SK-N-SH (cell line): ENCODE measurements at regions not wholly inside any gene's neighbourhood (a gene's known extent, or its start where the extent isn't known, plus 50 kb on each side); places are given as distances from the start of the nearest gene placed in this dataset.

ENCODE experiments used
- CTCF ChIA-PET: fragments of 300-600, 350-600 bp; formaldehyde crosslinking; extraction: SDS; loops from one replicate; lab custom pipeline; 2021; lab: Yijun Ruan, JAX
- POLR2A ChIA-PET: fragments of 350-600 bp; sonication (Branson Sonifier 250); formaldehyde crosslinking; extraction: SDS; loops from one replicate; lab custom pipeline; 2020; ENCODE audit warnings: antibody characterized with exemption, inconsistent platforms; lab: Yijun Ruan, JAX
- DNase-seq: peaks from one replicate; pipeline ENCODE4 v3.0.0; 2012
- H2AFZ ChIP-seq: fragments of 200-600 bp; sonication (generic); 2 replicates; pipeline ENCODE4 v1.8.1; 2016; ENCODE audit warnings: antibody characterized with exemption, mild to moderate bottlenecking, low read depth
- H3F3A ChIP-seq: fragments of 200-600 bp; sonication (generic); replicated peaks from 2 replicates; pipeline ENCODE3; 2016; ENCODE audit warnings: antibody characterized with exemption, mild to moderate bottlenecking; ENCODE audit not compliant: insufficient read depth
- H3K27ac ChIP-seq, 2 experiments: fragments of 200-500 bp in 1 of 2; fragments of 200-600 bp in 1 of 2; sonication (Bioruptor generic) in 1 of 2; sonication (generic), shearing (Covaris generic) in 1 of 2; 2 replicates each; pipeline versions ENCODE4 v1.5.1 to v1.6.1; 2014 to 2016; ENCODE audit warnings: low read depth in 2 of 2, inconsistent platforms in 1 of 2, low read length in 1 of 2, mild to moderate bottlenecking in 1 of 2, mixed read lengths in 1 of 2
- H3K27me3 ChIP-seq: fragments of 200-600 bp; sonication (generic), shearing (Covaris generic); 2 replicates; pipeline ENCODE4 v1.6.1; 2016; ENCODE audit warnings: mixed run types; ENCODE audit not compliant: insufficient read depth
- H3K36me3 ChIP-seq, 2 experiments: fragments of 200-500 bp in 1 of 2; fragments of 200-600 bp in 1 of 2; sonication (Bioruptor generic) in 1 of 2; sonication (generic) in 1 of 2; replicated peaks in 1 of 2; 2 replicates each; pipeline versions ENCODE3 to v1.5.1; 2014 to 2016; ENCODE audit warnings: low read length in 1 of 2, mild to moderate bottlenecking in 1 of 2; ENCODE audit not compliant: insufficient read depth in 2 of 2, control insufficient read depth in 1 of 2
- H3K4me1 ChIP-seq, 2 experiments: fragments of 200-500 bp in 1 of 2; fragments of 200-600 bp in 1 of 2; sonication (Bioruptor generic) in 1 of 2; sonication (generic), shearing (Covaris generic) in 1 of 2; 2 replicates each; pipeline versions ENCODE4 v1.5.1 to v1.6.1; 2014 to 2016; ENCODE audit warnings: low read depth in 1 of 2, low read length in 1 of 2, mixed run types in 1 of 2; ENCODE audit not compliant: insufficient read depth in 2 of 2, control insufficient read depth in 1 of 2
- H3K4me2 ChIP-seq: fragments of 200-600 bp; sonication (generic), shearing (Covaris generic); 2 replicates; pipeline ENCODE4 v1.6.1; 2017; ENCODE audit warnings: mixed run types
- H3K4me3 ChIP-seq, 2 experiments: fragments of 200-500 bp in 1 of 2; fragments of 200-600 bp in 1 of 2; sonication (Bioruptor generic) in 1 of 2; sonication (generic), shearing (Covaris generic) in 1 of 2; 2 replicates each; pipeline versions ENCODE4 v1.5.1 to v1.8.1; 2014 to 2016; ENCODE audit warnings: low read depth in 2 of 2, inconsistent platforms in 1 of 2, low read length in 1 of 2, mild to moderate bottlenecking in 1 of 2, mixed read lengths in 1 of 2, moderate library complexity in 1 of 2
- H3K79me2 ChIP-seq: fragments of 200-600 bp; sonication (generic); 2 replicates; pipeline ENCODE4 v1.8.1; 2017; ENCODE audit warnings: mild to moderate bottlenecking; ENCODE audit not compliant: insufficient read depth
- H3K9ac ChIP-seq: fragments of 200-600 bp; sonication (generic); 2 replicates; pipeline ENCODE4 v1.6.1; 2017; ENCODE audit warnings: mixed run types
- H3K9me2 ChIP-seq: fragments of 200-600 bp; sonication (generic); 2 replicates; pipeline ENCODE4 v1.6.1; 2017; ENCODE audit warnings: mixed run types
- H3K9me3 ChIP-seq: fragments of 200-600 bp; sonication (generic); 2 replicates; pipeline ENCODE4 v1.6.1; 2017; ENCODE audit warnings: mixed run types, mild to moderate bottlenecking, moderate library complexity
- H4K20me1 ChIP-seq: fragments of 200-600 bp; sonication (generic); 2 replicates; pipeline ENCODE4 v1.6.1; 2017; ENCODE audit warnings: mild to moderate bottlenecking, mixed run types; ENCODE audit not compliant: insufficient read depth
- CHD2 ChIP-seq: fragments of 150-350 bp; IDR thresholded peaks from 2 replicates; pipeline ENCODE4 v1.6.1; 2018; ENCODE audit warnings: low read length; ENCODE audit not compliant: partially characterized antibody
- CTCF ChIP-seq: fragments of 200-600 bp; sonication (generic); IDR thresholded peaks from 2 replicates; pipeline ENCODE4 v1.6.1; 2017; ENCODE audit warnings: antibody characterized with exemption, mild to moderate bottlenecking, moderate library complexity
- EZH2phosphoT487 ChIP-seq: fragments of 200-600 bp; sonication (generic); IDR thresholded peaks from 2 replicates; pipeline ENCODE4 v1.6.1; 2017; ENCODE audit warnings: low read depth, mixed run types, mild to moderate bottlenecking, antibody characterized with exemption, moderate library complexity, borderline replicate concordance
- FOSL2 ChIP-seq: IDR thresholded peaks from 2 replicates; pipeline ENCODE4 v1.4.0; 2012; ENCODE audit warnings: low read depth, mild to moderate bottlenecking, moderate library complexity, borderline replicate concordance
- FOXM1 ChIP-seq: IDR thresholded peaks from 2 replicates; pipeline ENCODE4 v1.4.0; 2012; ENCODE audit warnings: low read depth, mild to moderate bottlenecking
- GATA2 ChIP-seq: sonication (generic); formaldehyde crosslinking; IDR thresholded peaks from 2 replicates; pipeline ENCODE4 v1.5.0; 2020; ENCODE audit warnings: mild to moderate bottlenecking, missing genetic modification reagents
- IRF3 ChIP-seq: fragments of 150-350 bp; IDR thresholded peaks from 2 replicates; pipeline ENCODE4 v1.6.1; 2016; ENCODE audit warnings: mild to moderate bottlenecking, low read depth, low read length
- MXI1 ChIP-seq: IDR thresholded peaks from 2 replicates; pipeline ENCODE4 v1.6.1; 2012; ENCODE audit warnings: mild to moderate bottlenecking, low read depth, low read length, improper control_type of control experiment
- NFIC ChIP-seq: IDR thresholded peaks from 2 replicates; pipeline ENCODE4 v1.4.0; 2012; ENCODE audit warnings: borderline replicate concordance
- RCOR1 ChIP-seq: fragments of 150-350 bp; IDR thresholded peaks from 2 replicates; pipeline ENCODE4 v1.6.1; 2017; ENCODE audit warnings: antibody characterized with exemption, low read length
- RFX5 ChIP-seq: IDR thresholded peaks from 2 replicates; pipeline ENCODE4 v1.6.1; 2012; ENCODE audit warnings: mild to moderate bottlenecking, improper control_type of control experiment, low read length
- SMC3 ChIP-seq: IDR thresholded peaks from 2 replicates; pipeline ENCODE4 v1.6.1; 2012; ENCODE audit warnings: low read depth, low read length, improper control_type of control experiment
- TEAD4 ChIP-seq: IDR thresholded peaks from 2 replicates; pipeline ENCODE4 v1.4.0; 2012; ENCODE audit warnings: mild to moderate bottlenecking, borderline replicate concordance; ENCODE audit not compliant: insufficient read depth
- USF1 ChIP-seq: IDR thresholded peaks from 2 replicates; pipeline ENCODE4 v1.4.0; 2012; ENCODE audit warnings: low read depth, borderline replicate concordance
- WGBS: methylation state at CpG from one replicate; pipeline ENCODE4 v1.1.6; 2017; ENCODE audit warnings: low lambda C conversion rate; 5-methylcytosine and 5-hydroxymethylcytosine counted together

- TF ChIP-seq CHD2, result no peak
- no peak for TF ChIP-seq IRF3
- TF ChIP-seq EZH2phosphoT487, result no peak
- no peak for TF ChIP-seq GATA2
- no peak for TF ChIP-seq RFX5
- TF ChIP-seq NFIC, result no peak
- TF ChIP-seq CTCF, result no peak
- TF ChIP-seq RCOR1, result no peak
- TF ChIP-seq TEAD4, result no peak
- no peak for TF ChIP-seq FOSL2
- TF ChIP-seq FOXM1, result no peak
- TF ChIP-seq SMC3, result no peak
- TF ChIP-seq USF1, result no peak
- Histone ChIP-seq H3K9me2 (no peaks in the 10 kb centered on the region), H3K9me3 (no peaks in the 10 kb centered on the region), H3K9ac (no peak overlapping the region), H3K4me3 (no peak overlapping the region), H3K4me1 (peaks cover 0 to 5% of the 10 kb centered on the region in 2 experiments; a peak in 1 of 4 replicates), H4K20me1 (no peaks in the 10 kb centered on the region), H3K4me2 (no peak overlapping the region), H3K36me3 (no peaks in the 10 kb centered on the region), H3K79me2 (no peaks in the 10 kb centered on the region), H3K27me3 (no peaks in the 10 kb centered on the region), H3F3A (peaks cover 13% of the 10 kb centered on the region), H3K27ac (no peak overlapping the region), H2AFZ (no peak overlapping the region; the same call in 1 of the 2 replicates)
- POLR2A ChIA-PET, result no interaction called here
- 40% methylated on average over 2 of the region's 2 CpGs for WGBS
- CTCF ChIA-PET, result interaction anchor here (1.7 kb wide), 1 partner anchor 153 kb away, joined by 4 read pairs; no protein-coding TSS in a partner anchor
- DNase-seq, result no peak
These were observed 458.9 kb upstream of the PDE3A start for GRCh38 chr12:19909418-19909817.

GRCh38 chr12:19910681-19911080 lies 457.7 kb upstream of the PDE3A start:
- H3K4me3 ChIP-seq, result no peak overlapping the region
- 40% methylated on average over 3 of the region's 3 CpGs for WGBS
- no peaks in the 10 kb centered on the region for H3K79me2 ChIP-seq
- peak overlapping the region; percentile 60; the same call in 1 of the 2 replicates for H2AFZ ChIP-seq
- TF ChIP-seq MXI1 (no peak), NFIC (peak; percentile 36; the same call in 1 of the 2 replicates)
- H3K9me2 ChIP-seq, result no peaks in the 10 kb centered on the region
- no peaks in the 10 kb centered on the region for H4K20me1 ChIP-seq
- no peak overlapping the region for H3K9ac ChIP-seq
- H3K27me3 ChIP-seq, result no peaks in the 10 kb centered on the region
- H3K4me2 ChIP-seq, result no peak overlapping the region
- DNase-seq, result no peak
- H3K27ac ChIP-seq, result peak overlapping the region in 1 of 2 experiments; percentile 61; a peak in 2 of 4 replicates
- H3K4me1 ChIP-seq, result peaks cover 0 to 3% of the 10 kb centered on the region in 2 experiments; a peak in 1 of 4 replicates
- H3F3A ChIP-seq, result peaks cover 13% of the 10 kb centered on the region
- ChIA-PET CTCF (no interaction called here), POLR2A (no interaction called here)
- H3K36me3 ChIP-seq, result no peaks in the 10 kb centered on the region
- H3K9me3 ChIP-seq, result no peaks in the 10 kb centered on the region
